Astrocyte (in vitro differentiated cells and primary cell): ENCODE measurements at regions not wholly inside any gene's neighbourhood (a gene's known extent, or its start where the extent isn't known, plus 50 kb on each side); places are given as distances from the start of the nearest gene placed in this dataset.
A peak's percentile ranks its signal among the peaks of the same experiment; 100 is the strongest.

Experiments used
- CTCF ChIP-seq: IDR thresholded peaks from 2 replicates; pipeline ENCODE4 v1.5.1; 2011; ENCODE audit warnings: low read depth, mild to moderate bottlenecking, inconsistent platforms, low read length, moderate library complexity; ENCODE audit not compliant: insufficient read depth
- EZH2 ChIP-seq: IDR thresholded peaks from 2 replicates; pipeline ENCODE4 v1.6.1; 2012; ENCODE audit warnings: mild to moderate bottlenecking, low read length, inconsistent platforms; ENCODE audit not compliant: insufficient read depth

- TF ChIP-seq EZH2 = no peak
- peak; percentile 26 for TF ChIP-seq CTCF
Observed at GRCh38 chr1:188937965-188938551, 1539.6 kb downstream of the BRINP3 start.
